ENCODE measurements at regions not wholly inside any gene's neighbourhood (a gene's known extent, or its start where the extent isn't known, plus 50 kb on each side); places are given as distances from the start of the nearest gene placed in this dataset.

- TF ChIP-seq POLR2AphosphoS5 (IDR thresholded peaks at IDR 0.05; ENCODE audit: insufficient read depth in 1 of 2, low read depth in 1 of 2): no peak
- no peak for TF ChIP-seq CTCF (IDR thresholded peaks at IDR 0.05)
Observed at GRCh38 chr1:10864776-10865175, 68.3 kb upstream of the CASZ1 start.

All from vagina (tissue), 2 donors.